ENCODE measurements at regions not wholly inside any gene's neighbourhood (a gene's known extent, or its start where the extent isn't known, plus 50 kb on each side); places are given as distances from the start of the nearest gene placed in this dataset.
"Not testable (repeated sequence)": the region's sequence is repeated elsewhere in the genome, so short reads cannot be mapped to it uniquely, and the experiment has no call there.

DNA sequence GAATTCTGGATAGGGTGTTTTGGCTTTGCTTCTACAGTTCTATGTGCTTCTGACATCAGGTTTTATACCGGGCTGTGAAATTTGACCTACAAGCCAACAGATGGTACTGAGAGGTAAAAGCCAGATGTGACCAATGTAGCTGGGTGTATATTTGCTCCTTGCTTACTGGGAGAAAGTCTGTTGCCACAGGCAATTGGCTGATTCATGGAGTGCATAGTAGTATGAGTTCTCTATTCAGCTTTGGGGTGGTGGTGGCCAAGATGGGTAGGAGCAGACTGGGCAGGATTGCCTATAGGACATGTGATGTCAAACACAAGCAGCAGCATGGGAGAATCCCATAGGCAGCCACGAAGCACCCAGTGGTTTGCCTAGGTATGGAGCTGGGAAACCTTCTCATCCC lies 1827.0 kb downstream of the C4orf33 start:
- DNase-seq, result no peak

GRCh38 chr4:130955520-130955919 lies 1859.6 kb downstream of the C4orf33 start:
- DNase-seq, result no peak

DNA sequence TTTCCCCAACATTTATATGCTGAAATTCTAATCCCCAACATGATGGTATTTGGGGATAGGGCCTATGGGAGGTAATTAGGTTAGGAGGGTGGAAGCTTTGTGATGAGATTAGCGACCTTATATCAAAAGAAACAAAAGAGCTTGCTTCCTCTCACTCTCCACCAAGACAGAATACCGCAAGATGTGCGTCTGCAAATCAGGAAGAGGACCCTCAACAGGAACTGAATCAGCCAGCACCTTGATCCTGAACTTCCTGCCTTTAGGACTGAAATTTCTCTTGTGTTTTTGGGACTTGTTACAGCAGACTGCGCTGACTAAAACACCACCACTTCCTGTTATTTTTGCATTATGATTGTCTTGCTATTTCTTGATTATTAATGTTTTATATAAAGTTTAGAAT lies 1889.4 kb downstream of the C4orf33 start:
- DNase-seq, result no peak

- DNase-seq, result no peak
These were observed 1900.0 kb downstream of the C4orf33 start for GRCh38 chr4:130995988-130996387.

DNA sequence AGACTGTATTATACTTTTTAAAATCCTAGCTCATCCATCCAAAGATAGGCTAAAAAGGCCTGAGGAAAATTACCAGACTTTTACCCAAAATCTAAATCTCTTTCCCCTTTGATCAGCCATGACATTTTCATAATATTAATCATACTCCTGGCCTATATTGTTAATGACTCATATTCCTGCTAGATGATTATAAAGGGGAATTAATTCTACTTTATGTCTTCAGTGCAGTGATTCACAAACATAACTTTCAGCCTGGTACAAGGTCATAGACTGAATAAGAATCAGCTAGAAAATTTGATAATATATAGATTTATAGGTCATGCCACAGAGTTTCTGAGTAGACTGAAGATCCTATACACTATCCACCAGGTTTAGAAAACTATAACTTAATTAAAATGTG lies 1905.4 kb downstream of the C4orf33 start:
- DNase-seq, result no peak

GRCh38 chr4:131002132-131002531 lies 1906.2 kb downstream of the C4orf33 start:
- DNase-seq, result no peak

GRCh38 chr4:131006388-131006787 lies 1910.4 kb downstream of the C4orf33 start:
- no peak for DNase-seq

DNA sequence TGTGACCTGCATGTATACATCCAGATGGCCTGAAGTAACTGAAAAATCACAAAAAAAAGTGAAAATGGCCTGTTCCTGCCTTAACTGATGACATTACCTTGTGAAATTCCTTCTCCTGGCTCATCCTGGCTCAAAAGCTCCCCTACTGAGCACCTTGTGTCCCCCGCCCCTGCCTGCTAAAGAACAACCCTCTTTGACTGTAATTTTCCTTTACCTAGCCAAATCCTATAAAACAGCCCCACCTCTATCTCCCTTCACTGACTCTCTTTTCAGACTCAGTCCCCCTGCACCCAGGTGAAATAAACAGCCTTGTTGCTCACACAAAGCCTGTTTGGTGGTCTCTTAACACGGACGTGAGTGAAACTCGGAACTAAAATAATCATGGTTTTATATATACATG lies 1916.0 kb downstream of the C4orf33 start:
- DNase-seq, result not testable (repeated sequence)

DNA sequence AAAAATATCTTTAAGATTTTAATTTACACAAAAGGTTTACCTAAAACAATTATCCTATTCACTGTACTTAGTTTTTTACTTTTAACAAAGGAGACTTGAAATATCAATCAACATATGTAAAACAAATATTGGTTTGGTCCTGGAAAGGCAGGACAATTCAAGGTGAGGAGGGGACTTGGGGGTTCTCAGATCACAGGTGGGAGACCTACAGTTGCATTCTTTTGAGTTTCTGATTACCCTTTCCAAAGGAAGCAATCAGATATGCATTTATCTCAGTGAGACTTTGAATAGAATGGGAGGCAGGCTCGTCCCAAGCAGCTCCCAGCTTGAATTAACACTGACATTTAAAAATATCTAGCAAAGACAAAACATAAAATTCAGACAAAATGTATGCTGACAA lies 1917.3 kb downstream of the C4orf33 start:
- no peak for DNase-seq

DNA sequence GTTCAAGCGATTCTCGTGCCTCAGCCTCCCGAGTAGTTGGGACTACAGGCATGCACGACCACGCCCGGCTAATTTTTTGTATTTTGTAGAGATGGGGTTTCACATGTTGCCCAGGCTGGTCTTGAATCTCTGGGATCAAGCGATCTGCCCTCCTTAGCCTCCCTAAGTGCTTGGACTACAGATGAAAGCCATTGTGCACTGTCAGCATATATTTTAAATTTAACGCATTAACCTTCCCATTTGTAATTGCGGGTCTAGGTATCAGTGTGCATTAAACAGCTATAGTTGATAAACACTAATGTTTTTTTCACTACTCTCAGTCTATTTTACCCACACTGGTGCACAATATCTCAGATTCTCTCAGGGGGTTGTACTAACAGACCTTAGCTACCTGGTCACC lies 1930.8 kb downstream of the C4orf33 start:
- no peak for DNase-seq

GRCh38 chr4:131044368-131044767 lies 1948.4 kb downstream of the C4orf33 start:
- no peak for DNase-seq

DNA sequence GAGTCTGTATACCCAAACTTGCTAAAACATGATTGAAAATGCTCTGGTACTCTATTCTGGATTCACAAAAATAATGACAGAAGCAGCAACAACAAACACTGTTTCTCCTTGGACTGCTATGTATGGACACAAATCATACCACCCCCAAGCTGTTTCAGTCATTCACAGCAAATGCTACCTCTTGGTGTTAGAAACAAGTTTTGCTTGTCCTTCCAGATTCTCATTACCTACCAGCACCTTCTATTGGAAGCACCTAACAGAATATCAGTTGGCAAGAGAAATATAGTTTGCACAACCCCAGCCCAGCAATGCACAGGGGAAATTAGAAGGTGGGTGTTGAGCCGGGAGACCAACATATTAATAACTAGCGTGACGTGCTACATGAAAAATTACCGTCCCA lies 1950.9 kb downstream of the C4orf33 start:
- no peak for DNase-seq

- DNase-seq, result no peak
These were observed 1956.7 kb downstream of the C4orf33 start for GRCh38 chr4:131052646-131053045.

GRCh38 chr4:131054489-131055019 lies 1958.6 kb downstream of the C4orf33 start:
- DNase-seq, result no peak

- no peak for DNase-seq
These were observed 1965.8 kb downstream of the C4orf33 start for GRCh38 chr4:131061734-131062133.

DNA sequence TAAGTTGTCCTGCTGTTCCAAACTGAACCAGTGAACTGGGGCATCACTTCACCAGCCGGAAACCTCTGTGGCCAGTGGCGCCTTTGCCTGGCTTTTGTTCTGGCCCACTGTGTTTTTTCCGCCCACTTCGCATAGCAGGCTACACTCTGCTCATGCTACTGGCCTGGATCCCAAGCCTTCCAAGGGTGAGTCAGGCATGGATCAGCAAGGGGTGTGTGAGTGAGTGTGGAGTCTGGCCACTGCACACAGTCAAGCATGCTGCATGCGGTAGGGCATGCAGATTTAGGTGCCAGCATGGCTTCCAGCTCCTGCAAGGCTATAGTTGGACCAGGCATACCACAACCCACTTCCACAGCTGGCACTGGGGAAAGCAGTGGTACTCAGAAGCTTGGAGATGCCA lies 1967.9 kb downstream of the C4orf33 start:
- no peak for DNase-seq

GRCh38 chr4:131081069-131081468 lies 1985.1 kb downstream of the C4orf33 start:
- DNase-seq, result no peak

GRCh38 chr4:131084997-131085396 lies 1989.0 kb downstream of the C4orf33 start:
- DNase-seq, result no peak

GRCh38 chr4:131091896-131092295 lies 1995.9 kb downstream of the C4orf33 start:
- DNase-seq, result no peak

- no peak for DNase-seq
These were observed 1997.4 kb downstream of the C4orf33 start for GRCh38 chr4:131093303-131093702.

DNA sequence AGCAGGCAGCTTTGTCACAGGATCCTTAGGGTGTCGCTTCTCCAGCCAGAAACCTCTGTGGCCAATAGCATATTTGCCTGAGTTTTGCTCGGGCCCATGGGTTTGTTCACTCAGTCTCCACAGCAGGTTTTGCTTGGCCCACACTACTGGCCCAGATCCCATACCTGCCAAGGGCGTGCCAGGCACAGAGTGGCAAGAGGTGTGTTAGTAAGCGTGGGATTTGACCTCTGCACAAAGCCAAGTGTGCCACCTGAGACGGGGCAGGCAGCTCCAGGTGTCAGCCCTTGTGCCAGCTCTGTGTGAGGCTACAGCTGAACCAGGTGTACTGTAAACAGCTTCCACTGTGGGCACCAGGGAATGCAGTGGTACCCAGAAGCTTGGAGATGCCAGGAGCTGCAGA lies 2003.0 kb downstream of the C4orf33 start:
- no peak for DNase-seq

DNA sequence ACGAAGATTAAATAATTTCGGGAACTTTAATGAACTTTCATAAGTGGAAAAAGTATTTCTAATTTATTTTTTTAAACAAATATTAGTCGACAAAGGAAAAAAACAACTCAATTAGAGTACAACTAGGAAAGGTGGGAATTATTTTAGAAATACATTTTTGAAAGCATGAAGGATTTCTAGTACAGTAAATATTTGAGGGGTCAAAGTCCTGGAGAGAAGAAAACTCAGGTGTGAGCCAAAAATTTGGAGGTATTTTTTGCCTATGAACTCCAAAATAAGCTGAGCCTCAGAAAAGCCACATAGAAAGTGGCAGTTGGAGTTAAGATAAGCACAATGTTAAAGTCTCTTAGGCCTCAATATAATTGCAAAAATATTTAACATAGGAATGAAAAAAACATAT lies 2017.3 kb downstream of the C4orf33 start:
- no peak for DNase-seq

DNA sequence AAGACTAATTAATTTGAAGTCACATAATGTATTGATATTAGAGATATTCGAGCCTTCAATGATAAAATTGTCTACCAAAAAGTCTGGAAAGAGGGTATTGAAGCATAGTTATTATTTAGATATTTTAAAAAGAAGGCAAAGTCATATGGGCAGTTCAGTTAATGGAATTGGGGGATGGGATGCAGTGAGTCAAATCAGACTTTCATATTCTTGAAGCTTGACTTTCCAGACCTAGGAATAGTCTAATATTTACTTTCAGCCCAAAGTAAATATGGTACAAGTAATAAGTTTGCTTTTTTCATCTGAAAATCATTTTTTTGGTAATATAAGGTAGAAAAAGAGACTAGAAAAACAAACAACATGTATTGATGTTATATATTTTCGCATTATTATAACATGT lies 2017.8 kb downstream of the C4orf33 start:
- DNase-seq, result no peak

GRCh38 chr4:131119661-131120060 lies 2023.7 kb downstream of the C4orf33 start:
- DNase-seq, result no peak

DNA sequence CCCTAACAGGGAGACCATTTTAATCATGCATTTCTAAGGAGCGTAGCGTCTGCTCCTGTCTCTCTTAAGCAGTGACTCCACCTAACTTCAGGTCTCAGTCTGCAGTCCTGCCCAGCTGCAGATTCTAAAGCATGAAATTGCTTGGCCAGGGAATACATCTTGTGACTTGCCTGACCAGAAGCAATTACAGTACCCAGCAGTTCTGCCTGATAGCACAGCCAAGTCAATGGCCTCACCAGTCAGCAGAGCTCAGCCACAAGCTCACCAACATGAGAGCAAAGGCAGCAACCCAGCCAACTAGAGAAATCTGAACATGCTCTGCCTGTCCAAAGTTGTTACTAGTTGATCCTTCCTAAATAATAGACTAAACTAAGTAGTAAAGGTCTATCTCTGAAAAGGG lies 2011.9 kb upstream of the PCDH10 start:
- DNase-seq, result no peak

DNA sequence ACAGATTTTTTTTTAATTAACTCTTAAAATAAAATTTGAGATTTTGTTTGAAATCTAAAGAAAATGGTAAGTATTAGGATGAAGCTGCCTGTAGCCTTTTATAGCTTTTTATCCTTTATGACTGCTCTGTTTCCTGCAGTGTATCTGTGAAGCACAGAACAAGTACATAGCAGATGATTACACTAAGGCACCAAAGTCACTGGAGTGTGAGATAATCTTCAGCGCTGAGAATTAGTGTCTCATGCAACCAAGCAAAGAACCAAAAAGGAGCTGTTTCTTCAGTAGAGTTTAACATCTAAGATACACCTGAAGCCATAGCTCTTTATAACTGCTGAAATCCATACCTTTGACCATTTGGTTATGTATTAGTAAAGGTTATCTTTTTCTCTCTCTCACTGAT lies 1989.8 kb upstream of the PCDH10 start:
- DNase-seq, result no peak

Data from GF-D8 (cell line).